Endothelial cell of umbilical vein (primary cell): ENCODE measurements at regions not wholly inside any gene's neighbourhood (a gene's known extent, or its start where the extent isn't known, plus 50 kb on each side); places are given as distances from the start of the nearest gene placed in this dataset.

Source experiments
- EZH2 ChIP-seq: IDR thresholded peaks from 2 replicates; pipeline ENCODE4 v1.6.1; 2012; ENCODE audit warnings: borderline replicate concordance, low read depth, mild to moderate bottlenecking, moderate library complexity, low read length, inconsistent platforms; ENCODE audit not compliant: severe bottlenecking
- GATA2 ChIP-seq: IDR thresholded peaks from 2 replicates; pipeline ENCODE4 v1.7.0; 2011; ENCODE audit warnings: low read depth, mild to moderate bottlenecking, moderate library complexity, mixed read lengths, low read length; ENCODE audit not compliant: insufficient read length, insufficient read depth
- JUN ChIP-seq: IDR thresholded peaks from 2 replicates; pipeline ENCODE4 v1.6.1; 2011; ENCODE audit warnings: borderline replicate concordance, low read depth; ENCODE audit not compliant: insufficient read length, insufficient read depth
- MYC ChIP-seq: IDR thresholded peaks from one replicate; pipeline ENCODE4 v1.6.1; 2011; ENCODE audit warnings: mild to moderate bottlenecking, low read depth, low read length
- POLR2A ChIP-seq: IDR thresholded peaks from 2 replicates; pipeline ENCODE4 v1.6.1; 2012; ENCODE audit warnings: low read depth, mild to moderate bottlenecking, control low read depth, low read length
- POLR2AphosphoS5 ChIP-seq: IDR thresholded peaks from 2 replicates; pipeline ENCODE4 v1.6.1; 2012; ENCODE audit warnings: low read depth, mild to moderate bottlenecking, control low read depth, low read length, moderate library complexity; ENCODE audit not compliant: insufficient read depth
- TF ChIP-seq, protein P1 (sequence below), 2 donors: IDR thresholded peaks; 1 replicate in 1 of 2; 2 replicates in 1 of 2; pipeline ENCODE4 v1.5.1; 2011; ENCODE audit warnings: low read length in 2 of 2, mild to moderate bottlenecking in 2 of 2, moderate library complexity in 2 of 2, control low read depth in 1 of 2, inconsistent platforms in 1 of 2, low read depth in 1 of 2; ENCODE audit not compliant: insufficient read depth in 1 of 2; ENCODE audit errors: extremely low read depth in 1 of 2
- TF ChIP-seq, protein P2 (sequence below): IDR thresholded peaks from 2 replicates; pipeline ENCODE4 v1.6.1; 2011; ENCODE audit not compliant: insufficient read depth, insufficient read length

DNA sequence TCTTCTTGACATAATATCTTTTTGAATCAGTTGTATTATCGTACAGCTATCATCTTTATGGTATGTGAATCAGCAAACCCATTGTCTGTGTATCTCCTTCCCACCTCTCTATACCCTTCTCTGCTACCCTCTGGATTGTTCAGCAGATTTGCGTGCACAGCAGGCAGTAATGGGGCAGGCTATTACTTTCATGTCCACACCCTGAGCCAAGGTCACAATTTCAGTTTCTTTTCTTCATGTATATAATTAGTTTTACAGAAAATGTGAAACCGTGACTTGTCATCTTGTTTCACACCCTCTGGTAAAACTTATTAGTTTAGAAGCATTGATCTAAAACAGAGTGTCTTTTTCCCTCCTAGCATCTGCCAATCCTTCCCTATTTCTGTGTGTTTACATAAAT is 770.4 kb upstream of the SEMA6D start:
- TF ChIP-seq POLR2AphosphoS5 (no peak), POLR2A (no peak), MYC (no peak), EZH2 (no peak), GATA2 (no peak), JUN (no peak)
- TF ChIP-seq, protein P1, sequence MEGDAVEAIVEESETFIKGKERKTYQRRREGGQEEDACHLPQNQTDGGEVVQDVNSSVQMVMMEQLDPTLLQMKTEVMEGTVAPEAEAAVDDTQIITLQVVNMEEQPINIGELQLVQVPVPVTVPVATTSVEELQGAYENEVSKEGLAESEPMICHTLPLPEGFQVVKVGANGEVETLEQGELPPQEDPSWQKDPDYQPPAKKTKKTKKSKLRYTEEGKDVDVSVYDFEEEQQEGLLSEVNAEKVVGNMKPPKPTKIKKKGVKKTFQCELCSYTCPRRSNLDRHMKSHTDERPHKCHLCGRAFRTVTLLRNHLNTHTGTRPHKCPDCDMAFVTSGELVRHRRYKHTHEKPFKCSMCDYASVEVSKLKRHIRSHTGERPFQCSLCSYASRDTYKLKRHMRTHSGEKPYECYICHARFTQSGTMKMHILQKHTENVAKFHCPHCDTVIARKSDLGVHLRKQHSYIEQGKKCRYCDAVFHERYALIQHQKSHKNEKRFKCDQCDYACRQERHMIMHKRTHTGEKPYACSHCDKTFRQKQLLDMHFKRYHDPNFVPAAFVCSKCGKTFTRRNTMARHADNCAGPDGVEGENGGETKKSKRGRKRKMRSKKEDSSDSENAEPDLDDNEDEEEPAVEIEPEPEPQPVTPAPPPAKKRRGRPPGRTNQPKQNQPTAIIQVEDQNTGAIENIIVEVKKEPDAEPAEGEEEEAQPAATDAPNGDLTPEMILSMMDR (IDR thresholded peaks at IDR 0.05; ENCODE audit: extremely low read depth in 1 of 2, insufficient read depth in 1 of 2, low read depth in 1 of 2, low read length in 2 of 2), result no peak
- TF ChIP-seq, protein P2, sequence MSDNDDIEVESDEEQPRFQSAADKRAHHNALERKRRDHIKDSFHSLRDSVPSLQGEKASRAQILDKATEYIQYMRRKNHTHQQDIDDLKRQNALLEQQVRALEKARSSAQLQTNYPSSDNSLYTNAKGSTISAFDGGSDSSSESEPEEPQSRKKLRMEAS, result no peak
